ENCODE measurements at regions not wholly inside any gene's neighbourhood (a gene's known extent, or its start where the extent isn't known, plus 50 kb on each side); places are given as distances from the start of the nearest gene placed in this dataset.
A peak's percentile ranks its signal among the peaks of the same experiment; 100 is the strongest.

DNA sequence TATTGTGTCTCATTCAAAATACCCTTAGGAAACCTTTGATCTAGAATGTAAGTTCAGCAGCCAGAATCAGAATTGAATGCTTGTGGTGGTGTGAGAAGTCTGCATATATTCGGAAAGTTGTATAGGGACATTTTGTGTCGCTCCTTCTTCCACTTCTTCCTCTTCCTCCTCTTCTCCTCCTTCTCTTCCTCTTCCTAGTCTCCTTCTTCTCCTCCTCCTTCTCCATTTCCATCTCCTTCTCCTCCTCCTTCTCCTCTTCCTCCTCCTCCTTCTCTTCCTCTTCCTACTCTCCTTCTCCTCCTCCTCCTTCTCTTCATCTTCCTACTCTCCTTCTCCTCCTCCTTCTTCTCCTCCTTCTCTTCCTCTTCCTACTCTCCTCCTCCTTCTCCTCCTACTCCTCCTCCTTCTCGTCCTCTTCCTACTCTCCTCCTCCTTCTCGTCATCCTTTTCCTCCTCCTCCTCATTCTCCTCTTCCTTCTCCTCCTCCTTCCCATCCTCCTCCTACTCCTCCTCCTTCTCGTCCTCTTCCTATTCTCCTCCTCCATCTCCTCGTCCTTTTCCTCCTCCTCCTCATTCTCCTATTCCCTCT, 749.3 kb upstream of the GOLIM4 start:
- no peak for DNase-seq (ENCODE audit: low spot score)

DNA sequence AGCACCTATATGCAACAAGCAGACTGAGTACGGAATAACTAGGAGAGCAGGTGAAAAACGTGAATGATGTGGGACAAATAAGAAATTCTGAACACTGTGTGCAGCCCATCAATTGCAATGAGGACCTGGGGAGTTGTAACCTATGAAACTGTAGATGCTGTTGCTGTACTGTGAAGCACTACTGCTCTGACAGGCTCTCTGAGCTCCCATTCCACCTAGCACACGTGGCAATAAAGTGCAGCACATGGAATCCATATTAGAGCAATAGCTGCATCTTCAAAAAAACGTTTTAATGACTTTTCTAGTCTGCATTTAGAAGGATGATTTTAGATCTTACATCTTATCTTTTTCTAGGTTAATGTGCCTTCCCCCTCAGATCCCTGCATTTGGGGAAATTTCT, 748.7 kb upstream of the GOLIM4 start:
- no peak for DNase-seq (ENCODE audit: low spot score)

DNA sequence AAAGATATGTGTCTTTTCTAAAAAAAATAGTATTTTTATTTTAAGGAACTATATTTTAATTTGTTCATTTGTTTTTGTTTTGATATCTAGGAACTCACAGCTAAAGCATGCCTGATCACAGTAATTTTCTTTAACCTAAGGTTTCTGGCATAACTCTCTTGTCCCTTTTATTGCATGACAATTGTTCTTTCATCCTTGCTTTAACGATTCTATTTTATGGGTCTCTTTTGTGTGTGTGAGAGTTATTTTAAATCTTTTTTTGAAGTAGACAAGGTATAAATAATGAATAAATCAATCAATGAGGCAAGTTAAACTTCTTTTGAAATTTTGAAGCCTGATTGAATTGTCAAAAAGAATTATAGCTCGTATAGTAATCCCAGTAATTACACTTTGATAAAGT, 747.8 kb upstream of the GOLIM4 start:
- no peak for DNase-seq (ENCODE audit: low spot score)

DNA sequence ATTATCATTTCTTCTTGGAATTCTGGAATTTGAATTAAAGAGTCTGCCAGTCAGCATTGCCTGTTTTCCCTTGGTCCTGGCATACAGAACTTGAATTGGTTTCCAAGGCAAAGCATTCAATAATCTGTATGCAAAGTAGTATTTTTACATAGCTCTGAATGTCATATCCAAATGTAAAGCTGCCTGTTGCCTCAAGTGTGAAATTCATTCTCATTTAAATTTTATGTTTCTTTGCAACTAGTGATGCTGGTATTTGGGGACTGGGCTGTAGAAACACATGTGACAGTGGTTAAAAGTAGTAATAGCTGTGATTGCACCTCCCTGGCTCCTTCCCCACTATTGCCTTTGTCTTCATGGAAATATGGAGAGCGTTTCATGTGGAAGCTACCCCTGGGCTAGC, 743.9 kb upstream of the GOLIM4 start:
- no peak for DNase-seq (ENCODE audit: low spot score)

DNA sequence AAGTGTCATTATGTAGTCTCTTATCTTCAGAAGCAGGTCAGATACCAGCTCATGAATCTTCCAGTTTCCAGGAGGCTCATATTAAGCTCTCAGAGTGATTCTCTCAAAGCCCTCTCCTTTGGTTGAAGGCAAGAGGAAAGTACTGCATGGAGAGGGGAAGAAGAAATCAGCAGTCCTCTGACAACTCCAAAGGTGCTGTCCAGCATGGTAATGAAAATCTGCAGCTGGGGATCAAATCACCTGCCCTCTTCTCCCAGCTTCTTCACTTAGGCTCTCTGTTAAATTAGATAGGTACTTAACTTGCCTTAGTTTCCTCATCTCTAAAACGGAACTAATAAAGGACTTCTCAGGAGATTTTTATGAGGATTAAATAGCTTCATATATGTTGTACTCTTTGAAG, 738.8 kb upstream of the GOLIM4 start:
- no peak for DNase-seq (ENCODE audit: low spot score)

DNA sequence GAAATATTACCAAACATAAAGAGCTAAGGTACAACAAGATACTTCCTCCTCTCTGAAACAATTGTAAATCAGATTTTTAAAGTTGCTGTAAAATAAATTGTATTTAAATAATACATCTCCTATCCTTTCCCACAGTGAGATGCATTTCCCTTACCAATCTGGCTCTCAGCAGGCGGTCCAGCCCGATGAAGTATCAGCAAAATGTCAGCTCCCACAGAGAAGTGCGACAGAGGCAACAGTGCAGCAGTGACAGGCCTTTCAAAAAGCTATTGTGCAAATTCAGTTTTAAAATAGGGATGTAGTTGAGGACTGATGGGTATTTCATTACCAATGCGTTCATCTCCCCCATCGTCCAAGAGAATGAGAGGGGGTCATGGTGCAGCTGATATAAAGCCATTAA, 733.2 kb upstream of the GOLIM4 start:
- DNase-seq (ENCODE audit: low spot score) = no peak

DNA sequence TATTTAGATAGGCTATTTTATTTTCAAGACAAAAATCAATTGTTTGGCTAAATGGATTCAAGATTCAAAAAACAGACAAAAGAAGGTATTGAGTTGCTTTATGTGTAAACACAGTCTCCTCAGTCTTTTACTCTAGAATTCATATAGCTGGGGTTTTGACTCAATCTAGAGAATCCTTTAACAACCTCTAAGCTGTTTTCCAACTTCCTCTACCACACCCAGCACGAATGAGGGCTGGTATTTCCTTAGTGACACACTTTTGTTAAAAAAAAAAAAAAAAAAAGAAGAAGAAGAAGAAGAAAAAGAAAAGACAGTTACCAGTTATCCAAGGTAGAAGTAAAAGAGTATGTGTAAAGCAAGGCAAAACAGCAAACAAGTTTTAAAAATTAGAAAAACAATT, 732.8 kb upstream of the GOLIM4 start:
- DNase-seq (ENCODE audit: low spot score) = no peak

DNA sequence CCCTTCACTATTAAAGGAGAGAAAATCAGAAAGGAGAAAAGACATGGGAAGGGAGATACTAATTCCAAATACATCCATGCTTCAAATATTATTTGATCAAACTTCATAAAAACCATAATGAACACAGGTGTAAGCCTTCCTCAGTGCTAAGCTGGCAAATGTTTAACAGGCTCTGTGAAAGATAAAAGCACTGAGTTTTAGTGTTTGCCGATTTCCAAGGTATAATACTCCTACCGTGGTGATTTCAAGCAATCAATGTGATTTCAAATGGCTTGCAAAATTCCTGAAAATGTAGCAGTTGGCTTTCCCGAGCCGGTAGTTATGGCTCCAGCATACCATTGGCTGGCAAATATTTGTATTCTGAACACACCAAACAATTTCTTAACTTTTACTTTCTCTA, 732.3 kb upstream of the GOLIM4 start:
- no peak for DNase-seq (ENCODE audit: low spot score)

DNA sequence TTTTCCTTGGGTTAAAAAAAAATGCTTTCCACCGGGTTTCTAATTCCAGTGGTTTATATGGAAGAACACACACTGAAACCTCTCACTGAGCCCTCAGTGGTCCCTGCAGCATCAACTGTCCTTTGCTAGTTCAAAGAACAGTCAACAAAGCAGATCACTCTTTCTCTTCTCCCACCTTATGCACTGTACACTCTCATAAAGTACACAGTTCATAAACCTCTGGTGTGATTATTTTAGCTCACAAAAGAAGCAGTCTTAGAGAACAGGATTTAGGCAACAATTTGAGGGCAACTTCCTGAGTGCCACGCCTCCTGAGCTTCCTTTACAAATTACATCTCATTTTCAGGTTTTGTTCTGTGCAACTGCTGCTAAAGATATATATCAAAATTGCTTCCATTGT, 728.4 kb upstream of the GOLIM4 start:
- no peak for DNase-seq (ENCODE audit: low spot score)

DNA sequence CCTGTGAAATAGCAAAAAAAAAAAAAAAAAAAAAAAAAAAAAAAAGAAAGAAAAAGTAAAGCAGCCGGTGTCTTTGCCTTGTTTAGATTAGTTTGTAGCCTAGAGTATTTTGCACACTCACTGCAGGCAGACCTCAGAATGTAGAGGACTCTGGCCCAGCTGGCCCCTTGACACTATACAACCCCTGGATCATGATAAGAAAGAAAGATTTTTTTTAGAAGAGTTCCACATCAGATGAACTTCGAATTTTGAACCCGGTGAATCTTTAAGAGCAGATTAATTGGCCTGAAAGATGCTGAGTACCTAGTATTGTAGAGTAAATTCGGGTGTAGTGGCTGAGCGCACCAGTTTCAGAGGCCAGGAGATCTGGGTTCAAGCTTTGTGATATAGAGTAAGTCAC, 727.7 kb upstream of the GOLIM4 start:
- DNase-seq (ENCODE audit: low spot score) = no peak

DNA sequence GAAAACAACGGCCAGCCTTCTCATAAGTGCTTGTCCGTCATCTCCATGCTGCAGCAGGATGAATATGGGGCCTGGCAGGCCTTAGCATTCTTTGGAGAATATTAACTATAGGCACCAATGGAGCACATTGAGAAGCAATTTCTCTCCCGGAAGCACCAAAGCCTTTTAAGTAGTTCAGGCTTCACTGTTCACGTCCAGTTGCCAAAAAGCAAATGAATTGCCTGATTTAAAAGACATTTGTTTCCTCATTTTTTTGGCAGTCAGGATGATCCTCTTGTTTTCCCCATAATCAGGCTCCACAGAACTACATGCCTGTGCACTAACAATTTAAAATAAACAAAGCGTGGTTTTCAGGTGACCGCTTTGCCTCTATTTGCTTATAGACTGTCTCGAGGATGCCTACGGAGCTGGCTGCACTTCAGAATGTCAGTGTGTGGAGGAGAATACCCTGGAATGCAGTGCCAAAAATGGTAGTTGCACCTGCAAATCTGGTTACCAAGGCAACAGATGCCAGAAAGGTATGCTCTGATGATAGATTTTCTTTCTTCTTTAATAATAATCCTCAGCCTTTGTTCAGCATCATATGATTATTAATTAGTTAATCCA, 725.2 kb upstream of the GOLIM4 start:
- no peak for DNase-seq (ENCODE audit: low spot score)

DNA sequence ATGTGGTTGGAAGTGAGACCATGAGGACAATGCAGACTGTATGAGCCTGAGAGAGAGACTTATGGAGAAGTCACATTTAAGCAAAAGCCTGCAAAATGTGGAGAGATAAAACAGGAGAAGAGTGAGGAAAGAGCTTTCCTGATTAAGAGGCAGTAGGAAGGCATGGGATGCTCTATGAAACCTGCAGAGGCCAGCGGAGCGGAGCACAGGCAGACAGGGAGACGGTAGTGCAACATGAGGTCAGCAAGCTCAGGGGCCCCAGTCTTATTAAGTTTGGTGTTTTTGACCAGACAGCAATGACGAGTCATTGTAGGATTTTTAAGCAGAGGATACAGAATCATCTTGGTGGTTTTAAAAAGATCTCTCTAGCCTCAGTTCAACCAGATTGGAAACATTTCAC, 721.5 kb upstream of the GOLIM4 start:
- DNase-seq (ENCODE audit: low spot score) = no peak

DNA sequence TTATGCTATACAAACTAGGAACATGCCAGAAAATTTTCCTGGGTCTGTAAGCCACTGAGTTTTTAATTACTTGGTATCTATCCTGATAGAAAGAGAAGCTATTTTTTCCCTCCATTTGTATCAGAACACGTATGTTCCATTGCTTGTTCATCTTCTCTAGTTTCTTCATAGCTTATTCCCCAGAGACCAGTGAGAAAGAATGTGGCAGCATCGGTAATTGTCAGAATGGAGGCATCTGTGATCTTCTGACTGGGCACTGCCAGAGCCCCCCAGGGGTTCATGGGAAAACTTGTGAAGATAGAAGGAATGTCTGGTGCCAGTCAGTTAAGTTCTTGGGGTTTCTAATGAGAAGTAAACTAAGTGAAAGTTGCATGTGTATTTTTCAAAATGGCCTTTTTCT, 720.2 kb upstream of the GOLIM4 start:
- no peak for DNase-seq (ENCODE audit: low spot score)

DNA sequence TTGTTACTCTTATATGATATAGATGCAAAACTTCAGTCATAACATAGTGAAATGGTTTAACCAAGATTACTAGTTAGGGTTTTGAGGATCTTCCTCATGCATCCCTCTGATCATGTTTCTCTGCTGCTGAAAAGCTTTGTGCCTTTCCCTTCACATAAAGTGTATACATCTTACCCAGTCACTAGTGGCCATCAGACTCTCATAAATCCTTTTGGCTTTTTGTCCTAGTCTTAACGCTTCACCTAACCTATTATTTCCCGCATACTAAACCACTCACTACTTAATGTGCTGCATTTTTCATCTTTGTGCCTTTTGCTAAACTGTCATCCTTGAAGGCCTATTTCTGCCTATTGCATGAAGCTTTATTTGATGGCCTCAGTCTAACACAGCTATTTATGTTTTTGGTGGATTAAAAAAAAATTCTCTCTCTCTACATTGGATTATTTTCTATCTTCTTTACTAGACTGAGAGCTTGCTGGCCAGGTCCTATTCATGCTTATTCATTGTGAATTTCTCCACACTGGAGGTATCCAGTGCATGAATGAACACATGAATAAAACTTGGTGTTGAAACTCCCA, 717.6 kb upstream of the GOLIM4 start:
- DNase-seq (ENCODE audit: low spot score) = no peak

DNA sequence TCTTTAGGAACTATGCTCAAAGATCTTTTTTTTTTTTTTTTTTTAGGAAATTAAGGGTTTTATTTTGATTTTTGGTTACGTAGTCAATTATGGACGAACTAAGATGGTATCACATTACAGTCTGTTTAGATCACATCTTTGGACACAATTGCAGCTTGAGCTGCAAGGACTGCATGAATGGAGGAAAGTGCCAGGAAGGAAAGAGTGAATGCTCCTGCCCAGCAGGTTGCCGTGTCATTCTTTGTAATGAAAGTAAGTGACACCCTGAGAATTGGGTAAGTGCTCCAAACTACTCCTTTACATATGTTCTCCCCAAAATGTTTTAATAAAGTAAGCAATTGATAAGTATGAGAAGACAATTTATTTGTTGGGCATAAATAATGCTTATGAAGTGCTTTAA, 716.5 kb upstream of the GOLIM4 start:
- DNase-seq (ENCODE audit: low spot score) = peak; percentile 50

DNA sequence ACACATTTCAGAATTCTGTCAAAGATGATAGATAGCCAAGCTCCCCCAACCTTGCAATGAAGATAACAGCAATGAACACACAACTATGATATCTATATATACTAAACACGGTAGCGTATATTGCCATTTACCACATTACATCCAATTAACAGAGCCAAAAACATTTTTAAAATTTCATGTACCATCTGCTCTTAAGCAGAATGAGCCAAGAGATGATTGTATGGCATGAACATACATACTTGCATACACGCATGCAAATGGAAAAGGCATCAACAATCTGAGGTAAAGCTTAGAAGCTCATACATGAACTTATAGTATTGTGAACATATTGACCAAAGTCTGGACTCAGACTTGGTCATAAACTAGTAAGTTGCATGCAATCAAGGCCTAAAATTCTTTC, 712.9 kb upstream of the GOLIM4 start:
- no peak for DNase-seq (ENCODE audit: low spot score)

DNA sequence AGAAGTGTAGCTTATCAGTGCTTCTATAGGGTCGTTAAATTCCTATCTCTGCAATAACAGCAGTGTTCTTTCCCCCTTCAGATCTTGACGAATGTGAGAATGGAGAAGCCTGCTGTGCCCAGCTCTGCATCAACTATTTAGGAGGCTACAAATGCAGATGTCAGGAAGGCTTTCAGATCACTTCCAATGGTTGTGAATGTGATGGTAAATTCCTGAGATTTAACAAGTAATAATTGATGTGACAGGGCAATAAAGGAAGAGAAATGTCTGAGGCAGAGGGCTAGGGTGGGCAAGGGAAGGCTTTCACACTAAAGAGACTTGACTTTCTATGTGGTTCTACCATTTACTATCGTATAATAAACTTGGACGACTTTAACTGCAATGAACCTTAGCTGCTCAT, 711.7 kb upstream of the GOLIM4 start:
- DNase-seq (ENCODE audit: low spot score) = no peak

DNA sequence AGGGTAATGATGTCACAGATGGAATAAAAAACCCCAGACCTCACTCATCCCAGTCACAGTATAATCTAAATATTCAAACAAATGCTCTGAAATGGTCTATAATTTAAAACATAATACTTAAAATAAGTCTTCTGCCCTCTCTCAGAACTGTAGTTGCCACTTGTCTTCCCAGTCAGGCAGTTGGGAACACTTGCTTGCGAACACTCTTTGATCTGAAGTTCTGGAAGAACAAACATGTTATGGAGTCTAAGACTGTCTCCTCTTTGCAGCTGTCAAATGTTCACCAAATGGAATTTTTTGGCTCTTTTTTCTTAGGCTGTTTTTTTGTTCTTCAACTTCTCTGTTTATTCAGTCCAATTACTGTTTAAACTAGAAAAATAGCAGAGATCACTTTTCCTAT, 711.1 kb upstream of the GOLIM4 start:
- no peak for DNase-seq (ENCODE audit: low spot score)

DNA sequence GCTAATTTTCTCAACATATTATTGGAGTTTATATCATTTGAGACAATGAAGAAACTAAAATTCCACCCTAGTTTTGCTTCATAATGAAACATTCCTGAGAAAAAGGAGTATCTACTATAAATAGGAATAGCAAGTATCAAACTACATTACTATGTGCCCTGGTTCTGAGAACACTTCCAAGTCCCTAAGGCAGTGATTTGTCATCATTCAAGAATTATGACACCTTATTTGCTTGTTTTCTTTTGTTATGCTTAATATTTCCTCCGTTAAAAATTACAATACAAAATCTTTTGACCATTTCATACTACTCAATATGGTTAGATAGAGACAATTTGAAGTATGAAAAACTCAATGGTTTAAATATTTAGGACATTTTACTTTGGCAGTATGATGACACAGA, 707.8 kb upstream of the GOLIM4 start:
- no peak for DNase-seq (ENCODE audit: low spot score)

DNA sequence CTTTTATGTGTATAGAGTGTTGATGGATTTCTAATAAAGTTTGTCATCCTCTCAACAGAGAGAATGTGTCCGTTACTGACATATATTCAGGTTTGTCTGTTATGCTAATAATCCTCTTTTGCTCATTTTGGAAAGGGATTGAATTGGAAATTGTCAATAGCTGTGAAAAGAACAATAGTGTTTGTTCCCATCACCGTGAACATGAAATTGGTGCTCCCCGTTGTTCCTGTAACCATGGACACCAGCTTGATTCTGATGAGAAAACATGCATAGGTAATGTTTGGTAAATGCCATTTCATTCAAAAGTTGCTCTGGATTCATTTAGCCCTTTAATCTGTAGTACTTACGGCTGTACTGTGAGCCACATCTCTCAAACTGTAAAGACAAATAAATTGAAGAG, 707.0 kb upstream of the GOLIM4 start:
- DNase-seq (ENCODE audit: low spot score) = no peak

DNA sequence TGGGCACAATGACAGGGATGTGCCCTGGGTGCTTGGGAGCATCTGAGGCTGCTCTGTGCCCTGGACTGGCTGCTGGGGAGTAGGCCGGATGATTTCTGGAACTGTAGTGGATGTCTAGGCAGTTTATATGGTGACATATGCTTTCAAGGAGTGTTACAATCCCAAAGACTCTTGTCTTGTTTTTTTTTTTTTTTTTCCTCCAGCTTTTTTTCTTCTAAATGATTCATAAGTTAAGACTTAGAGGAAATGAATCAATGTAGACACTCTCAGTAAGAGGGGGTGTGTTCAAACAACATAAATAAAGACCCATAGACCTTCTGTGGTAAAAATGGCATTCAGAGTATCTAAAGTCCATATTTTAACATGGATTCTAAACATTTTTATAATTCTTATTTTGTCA, 706.1 kb upstream of the GOLIM4 start:
- DNase-seq (ENCODE audit: low spot score) = no peak

DNA sequence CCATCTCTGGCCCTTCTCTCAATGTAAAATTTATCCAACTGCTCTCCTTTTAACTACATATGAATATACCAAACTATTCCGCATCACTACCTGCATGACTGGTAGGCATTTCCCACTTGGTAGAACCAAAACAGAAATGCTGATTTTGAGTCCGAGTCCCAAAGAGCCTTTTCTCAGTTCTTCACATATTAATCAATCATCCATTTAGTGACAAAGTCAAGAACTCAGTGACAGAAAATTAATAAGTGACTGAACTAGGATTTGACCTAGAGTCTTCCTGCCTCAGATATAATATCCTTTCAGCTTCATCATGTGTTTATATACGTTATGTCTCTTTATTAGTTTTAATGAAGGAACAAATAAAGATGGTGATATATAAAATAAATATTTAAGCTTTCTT, 700.6 kb upstream of the GOLIM4 start:
- no peak for DNase-seq (ENCODE audit: low spot score)

DNA sequence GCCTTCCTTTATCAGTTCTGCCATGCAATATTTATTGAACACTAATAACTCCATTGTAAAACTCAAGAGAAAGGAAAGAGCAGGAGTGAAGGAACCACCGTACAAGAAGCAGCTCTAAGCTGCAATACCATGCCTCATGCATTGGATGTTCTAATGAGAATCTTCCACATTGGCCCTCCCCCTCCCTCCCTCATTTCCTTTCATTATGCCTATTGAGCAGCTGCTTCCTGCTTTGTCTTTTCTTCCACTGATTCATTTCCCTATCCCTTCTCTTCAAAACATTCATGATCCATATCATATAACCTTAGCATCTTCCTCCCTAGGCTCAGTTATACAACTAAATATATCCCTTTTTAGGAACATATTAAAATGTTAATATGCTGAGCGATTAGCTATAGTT, 698.7 kb upstream of the GOLIM4 start:
- DNase-seq (ENCODE audit: low spot score) = no peak

DNA sequence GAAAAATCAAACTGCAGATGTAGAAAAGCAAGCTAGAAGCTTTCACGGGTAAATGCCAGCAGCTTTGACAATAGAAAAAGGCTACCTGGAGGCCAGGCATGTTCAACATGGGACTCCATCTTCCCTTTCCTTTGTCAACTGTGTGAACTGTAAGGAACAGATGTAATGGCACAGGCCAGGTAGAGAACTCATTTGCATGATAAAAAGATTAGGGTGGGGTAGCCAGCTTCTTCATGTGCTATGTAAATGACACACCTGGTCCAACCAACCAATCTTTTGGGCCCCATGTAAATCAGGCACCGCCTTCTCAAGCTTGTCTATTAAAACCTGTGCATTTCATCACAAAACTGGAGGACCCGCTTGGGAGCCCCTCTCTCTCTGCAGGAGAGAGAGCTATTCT, 686.5 kb upstream of the GOLIM4 start:
- DNase-seq (ENCODE audit: low spot score) = no peak
